ENCODE measurements at regions not wholly inside any gene's neighbourhood (a gene's known extent, or its start where the extent isn't known, plus 50 kb on each side); places are given as distances from the start of the nearest gene placed in this dataset.

DNA sequence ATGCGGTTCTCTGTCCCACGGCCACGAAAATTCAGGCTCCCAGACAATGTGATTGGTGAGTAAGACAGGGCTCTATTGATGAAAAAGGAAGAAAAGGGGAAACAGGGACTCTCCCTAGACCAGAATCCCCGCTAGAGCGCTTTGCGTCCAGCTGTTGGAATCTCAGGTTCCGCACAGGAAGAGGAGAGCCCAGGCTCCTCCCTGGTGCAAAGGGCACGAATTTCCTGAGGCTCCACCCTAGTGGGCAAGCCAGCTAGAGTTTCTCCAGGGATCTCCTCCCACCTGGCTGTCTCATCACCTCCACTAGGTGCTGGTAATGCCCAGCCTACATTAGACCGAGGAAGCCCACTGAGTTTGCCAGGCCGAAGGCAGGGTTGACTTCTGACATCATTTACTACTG, 135.9 kb upstream of the SOX4 start:
- TF ChIP-seq, protein P1, sequence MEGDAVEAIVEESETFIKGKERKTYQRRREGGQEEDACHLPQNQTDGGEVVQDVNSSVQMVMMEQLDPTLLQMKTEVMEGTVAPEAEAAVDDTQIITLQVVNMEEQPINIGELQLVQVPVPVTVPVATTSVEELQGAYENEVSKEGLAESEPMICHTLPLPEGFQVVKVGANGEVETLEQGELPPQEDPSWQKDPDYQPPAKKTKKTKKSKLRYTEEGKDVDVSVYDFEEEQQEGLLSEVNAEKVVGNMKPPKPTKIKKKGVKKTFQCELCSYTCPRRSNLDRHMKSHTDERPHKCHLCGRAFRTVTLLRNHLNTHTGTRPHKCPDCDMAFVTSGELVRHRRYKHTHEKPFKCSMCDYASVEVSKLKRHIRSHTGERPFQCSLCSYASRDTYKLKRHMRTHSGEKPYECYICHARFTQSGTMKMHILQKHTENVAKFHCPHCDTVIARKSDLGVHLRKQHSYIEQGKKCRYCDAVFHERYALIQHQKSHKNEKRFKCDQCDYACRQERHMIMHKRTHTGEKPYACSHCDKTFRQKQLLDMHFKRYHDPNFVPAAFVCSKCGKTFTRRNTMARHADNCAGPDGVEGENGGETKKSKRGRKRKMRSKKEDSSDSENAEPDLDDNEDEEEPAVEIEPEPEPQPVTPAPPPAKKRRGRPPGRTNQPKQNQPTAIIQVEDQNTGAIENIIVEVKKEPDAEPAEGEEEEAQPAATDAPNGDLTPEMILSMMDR (IDR thresholded peaks at IDR 0.05; ENCODE audit: low read depth, low read length) = no peak
- TF ChIP-seq, protein P2, sequence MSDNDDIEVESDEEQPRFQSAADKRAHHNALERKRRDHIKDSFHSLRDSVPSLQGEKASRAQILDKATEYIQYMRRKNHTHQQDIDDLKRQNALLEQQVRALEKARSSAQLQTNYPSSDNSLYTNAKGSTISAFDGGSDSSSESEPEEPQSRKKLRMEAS (IDR thresholded peaks at IDR 0.05; ENCODE audit: low read depth, low read length) = no peak
- TF ChIP-seq POLR2A (IDR thresholded peaks at IDR 0.05; ENCODE audit: extremely low read depth, insufficient read length) = no peak
